GM18511 (cell line): ENCODE measurements at regions not wholly inside any gene's neighbourhood (a gene's known extent, or its start where the extent isn't known, plus 50 kb on each side); places are given as distances from the start of the nearest gene placed in this dataset.
"Not testable (repeated sequence)": the region's sequence is repeated elsewhere in the genome, so short reads cannot be mapped to it uniquely, and the experiment has no call there.

Experiments used
- ATAC-seq: cut with Tn5 transposase; IDR thresholded peaks from one replicate; pipeline ENCODE4 v1.9.1; 2021; ENCODE audit warnings: mild to moderate bottlenecking, moderate library complexity; ENCODE audit not compliant: unreplicated experiment

DNA sequence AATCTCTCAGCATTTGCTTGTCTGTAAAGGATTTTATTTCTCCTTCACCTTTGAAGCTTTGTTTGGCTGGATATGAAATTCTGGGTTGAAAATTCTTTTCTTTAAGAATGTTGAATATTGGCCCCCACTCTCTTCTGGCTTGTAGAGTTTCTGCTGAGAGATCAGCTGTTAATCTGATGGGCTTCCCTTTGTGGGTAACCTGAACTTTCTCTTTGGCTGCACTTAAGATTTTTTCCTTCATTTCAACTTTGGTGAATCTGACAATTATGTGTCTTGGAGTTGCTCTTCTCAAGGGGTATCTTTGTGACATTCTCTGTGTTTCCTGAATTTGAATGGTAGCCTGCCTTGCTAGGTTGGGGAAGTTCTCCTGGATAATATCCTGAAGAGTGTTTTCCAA, 189.4 kb downstream of the TTC6 start:
- not testable (repeated sequence) for ATAC-seq

DNA sequence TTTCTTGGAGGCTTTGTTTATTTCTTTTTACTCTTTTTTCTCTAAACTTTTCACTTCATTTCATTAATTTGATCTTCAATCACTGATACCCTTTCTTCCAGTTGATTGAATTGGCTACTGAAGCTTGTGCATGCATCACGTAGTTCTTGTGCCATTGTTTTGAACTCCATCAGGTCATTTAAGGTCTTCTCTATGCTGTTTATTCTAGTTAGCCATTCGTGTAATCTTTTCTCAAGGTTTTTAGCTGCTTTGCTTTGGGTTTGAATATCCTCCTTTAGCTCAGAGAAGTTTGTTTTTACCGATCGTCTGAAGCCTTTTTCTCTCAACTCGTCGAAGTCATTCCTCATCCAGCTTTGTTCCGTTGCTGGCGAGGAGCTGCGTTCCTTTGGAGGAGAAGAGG, 189.9 kb downstream of the TTC6 start:
- ATAC-seq = not testable (repeated sequence)

DNA sequence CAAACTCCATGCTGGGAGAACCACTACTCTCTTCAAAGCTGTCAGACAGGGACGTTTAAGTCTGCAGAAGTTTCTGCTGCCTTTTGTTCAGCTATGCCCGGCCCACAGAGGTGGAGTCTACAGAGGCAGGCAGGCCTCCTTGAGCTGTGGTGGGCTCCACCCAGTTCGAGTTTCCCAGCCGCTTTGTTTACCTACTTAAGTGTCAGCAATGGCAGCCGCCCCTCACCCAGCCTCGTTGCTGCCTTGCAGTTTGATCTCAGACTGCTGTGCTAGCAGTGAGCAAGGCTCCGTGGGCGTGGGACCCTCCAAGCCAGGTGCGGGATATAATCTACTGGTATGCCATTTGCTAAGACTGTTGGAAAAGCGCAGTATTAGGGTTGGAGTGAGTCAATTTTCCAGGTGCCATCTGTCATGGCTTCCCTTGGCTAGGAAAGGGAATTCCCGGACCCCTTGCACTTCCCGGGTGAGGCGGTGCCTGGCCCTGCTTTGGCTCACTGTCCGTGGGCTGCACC, 190.7 kb downstream of the TTC6 start:
- not testable (repeated sequence) for ATAC-seq

DNA sequence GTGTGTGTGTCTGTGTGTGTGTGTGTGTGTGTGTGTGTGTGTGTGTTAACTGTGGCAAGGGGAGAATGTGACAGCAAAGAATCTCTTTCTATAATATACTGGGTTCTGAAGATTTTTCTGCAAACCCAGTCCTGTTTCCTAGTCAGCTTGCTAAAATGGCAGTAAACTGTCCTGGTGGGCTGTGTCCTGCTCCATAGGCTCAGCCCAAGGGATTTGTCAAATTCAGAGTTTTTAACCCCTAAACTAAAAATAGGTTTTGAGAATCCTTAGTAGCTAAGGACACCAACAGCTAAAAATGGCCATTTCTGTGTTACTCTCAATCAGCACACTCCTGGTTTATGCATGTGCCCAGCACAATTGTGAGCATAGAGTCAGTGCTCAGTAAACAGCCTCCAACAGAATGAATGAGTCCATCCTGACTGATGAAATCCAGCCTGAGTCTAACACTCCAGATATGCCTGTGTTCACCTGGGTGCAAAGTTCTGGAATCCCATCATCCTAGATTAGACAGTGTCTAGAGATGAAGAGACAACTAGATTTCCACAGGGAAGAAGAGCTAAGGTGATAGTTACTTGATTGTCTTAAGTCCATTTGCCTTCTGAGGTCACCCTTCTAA, 192.6 kb downstream of the TTC6 start:
- ATAC-seq = no peak

DNA sequence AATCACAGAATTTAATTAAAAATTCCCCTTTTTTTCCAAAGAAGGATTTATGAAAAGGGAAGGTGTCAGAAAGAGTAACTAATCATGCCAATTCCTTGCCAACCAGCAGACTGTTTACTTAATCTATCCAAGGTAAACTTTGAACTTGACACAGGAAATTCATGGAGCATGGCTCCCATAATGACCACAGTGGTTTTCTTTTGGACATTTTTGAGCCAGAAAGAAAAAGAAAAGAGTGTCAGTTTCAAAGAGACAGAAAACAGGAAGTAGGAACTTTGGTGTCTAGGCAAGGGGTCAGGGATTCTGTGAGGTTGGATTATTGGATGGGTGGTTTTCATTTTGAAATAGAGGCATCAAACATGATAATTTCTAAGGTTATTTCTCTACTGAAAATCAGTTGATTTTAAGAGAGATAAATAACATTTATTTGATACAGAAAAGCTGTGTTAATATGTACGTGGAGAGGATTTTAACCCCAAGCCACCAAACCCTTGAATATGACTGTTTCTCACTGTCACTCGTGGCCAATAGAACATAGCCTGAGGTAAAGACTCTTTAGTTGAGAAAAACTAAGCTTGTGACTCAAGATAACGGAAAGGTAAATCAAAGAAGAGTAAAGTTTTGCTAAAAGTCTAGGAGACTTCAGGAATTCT, 196.1 kb downstream of the TTC6 start:
- no peak for ATAC-seq

DNA sequence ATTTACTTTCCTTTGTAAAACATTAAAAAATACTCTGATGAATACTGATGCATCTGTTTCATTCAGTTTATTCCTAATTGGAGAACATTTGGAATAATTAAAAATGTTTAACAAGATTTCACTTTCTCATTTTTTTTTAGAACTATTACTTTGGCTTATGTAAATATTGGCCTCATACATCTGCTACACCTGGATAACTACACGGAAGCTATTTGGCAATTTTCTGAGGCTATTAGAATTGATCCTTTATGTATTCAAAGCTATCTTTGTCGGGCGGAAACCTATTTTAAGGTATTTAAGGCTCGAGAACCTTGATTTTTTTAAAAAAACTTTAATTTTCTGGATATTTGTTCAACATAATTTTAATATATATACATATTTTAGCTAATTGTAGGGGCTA, 196.7 kb downstream of the TTC6 start:
- no peak for ATAC-seq

DNA sequence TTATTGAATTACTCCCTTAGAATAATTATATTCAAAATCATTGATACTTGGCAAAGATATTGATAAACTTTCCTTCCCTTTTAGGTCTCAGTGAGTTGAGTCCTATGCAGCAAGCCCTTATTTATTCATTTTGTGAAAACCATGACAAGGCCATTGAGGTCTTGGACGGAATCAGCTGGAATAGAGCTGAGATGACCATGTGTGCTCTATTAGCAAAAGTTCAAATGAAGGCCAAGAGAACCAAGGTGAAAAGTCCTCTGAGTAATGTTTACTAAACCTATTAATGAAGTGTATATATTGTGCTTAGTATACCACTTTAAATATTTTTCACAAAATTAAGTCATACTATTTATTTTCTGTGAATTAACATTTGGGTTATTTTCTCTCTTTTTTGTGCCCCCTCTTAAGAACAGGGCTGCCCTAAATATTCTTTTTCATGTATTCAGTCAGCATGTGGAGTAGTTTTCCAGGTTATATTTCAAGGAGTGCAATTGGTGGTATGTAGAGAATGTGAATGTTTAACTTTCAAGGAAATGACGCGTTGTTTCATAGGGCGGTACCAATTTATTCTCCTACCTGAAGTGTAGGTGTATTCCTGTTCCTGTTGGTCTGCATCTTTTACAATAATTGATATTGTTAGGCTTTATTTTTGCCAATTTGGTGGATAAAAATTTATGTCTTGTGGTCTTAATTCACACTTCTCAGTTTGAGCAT, 201.4 kb downstream of the TTC6 start:
- no peak for ATAC-seq

DNA sequence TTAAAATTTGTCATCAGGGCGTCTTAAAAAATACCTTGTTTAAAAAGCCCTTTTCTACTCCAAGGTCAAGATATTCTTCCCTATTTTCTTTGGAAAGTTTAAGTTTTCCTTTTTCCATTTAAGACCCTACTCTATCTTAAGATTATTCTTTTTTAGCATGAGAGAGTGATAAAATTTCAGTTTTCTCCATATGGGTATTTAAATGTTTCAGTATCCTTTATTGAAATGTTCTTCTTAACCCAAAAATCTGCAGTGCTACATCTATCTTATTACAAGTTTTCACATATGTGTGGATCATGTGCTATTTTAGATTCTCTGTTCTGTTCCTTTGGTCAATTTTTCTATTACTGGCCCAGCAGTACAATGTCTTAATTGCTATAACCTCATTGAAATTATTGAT, 202.2 kb downstream of the TTC6 start:
- ATAC-seq = no peak

DNA sequence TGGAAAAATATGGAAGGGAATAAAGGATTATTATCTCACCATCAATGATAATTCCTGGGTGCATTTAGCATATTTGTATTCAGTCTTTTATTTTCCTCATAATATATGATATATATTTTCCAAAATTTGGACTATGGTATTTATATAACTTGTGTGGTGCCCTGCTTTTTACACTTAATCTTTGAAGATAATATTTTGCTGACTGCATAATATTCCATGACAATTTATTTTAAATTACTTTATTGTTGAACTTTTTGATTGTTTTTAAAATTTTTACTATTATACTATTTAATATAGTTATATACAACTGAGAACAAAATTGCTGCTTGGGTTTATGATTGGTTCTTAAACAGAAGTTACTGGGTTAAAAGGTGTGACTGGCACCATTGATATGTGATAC, 212.3 kb downstream of the TTC6 start:
- no peak for ATAC-seq

DNA sequence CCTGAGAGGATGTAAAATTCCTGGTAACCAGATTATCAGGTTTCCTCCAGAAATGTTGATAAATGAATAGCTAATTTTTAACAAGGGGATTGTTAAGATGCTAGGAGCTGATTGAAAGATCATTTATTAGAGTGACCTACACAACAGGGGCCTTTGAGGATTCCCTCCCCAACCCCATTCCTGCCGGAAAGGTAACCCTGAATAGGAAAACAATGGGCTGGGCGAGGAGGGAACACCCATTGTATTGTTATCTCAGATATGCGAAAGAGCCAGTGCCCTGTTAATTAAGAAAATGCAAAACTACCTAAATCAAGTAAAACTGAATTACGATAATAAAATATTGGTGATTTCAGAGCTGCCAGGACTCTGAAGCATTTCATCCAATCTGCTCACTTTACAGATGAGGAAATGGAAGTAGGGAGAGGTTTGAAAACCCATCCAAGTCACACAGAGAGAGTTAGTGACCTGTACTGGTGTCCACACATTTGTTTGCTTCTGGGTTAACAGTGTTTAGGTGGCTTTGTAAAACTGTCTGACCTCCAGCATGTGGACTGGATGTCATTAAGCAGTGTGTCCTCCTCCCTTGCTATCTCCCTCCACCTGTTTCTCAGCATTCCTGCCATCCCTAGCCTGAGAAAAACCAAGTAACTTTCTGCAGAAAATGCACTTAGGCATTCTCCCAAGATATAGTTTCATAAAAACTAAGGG, 214.8 kb downstream of the TTC6 start:
- no peak for ATAC-seq

DNA sequence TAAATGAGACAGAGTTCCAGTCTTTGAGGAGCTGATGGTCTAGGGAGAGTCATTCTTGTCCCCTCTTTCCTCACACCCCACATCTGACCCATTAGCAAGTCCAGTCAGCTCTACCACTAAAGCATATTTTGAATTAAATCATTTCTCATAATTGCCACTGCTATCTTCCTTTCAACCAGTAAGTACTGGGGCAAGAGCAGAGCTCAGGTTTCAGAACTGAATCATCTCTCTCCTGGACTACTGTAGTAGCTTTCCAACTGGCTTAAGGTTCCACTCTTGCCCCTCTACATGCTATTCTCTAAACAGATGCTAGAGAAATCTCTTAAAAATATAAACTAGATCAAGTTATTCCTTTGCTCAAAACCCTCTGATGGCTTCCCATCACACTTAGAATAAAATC, 218.3 kb downstream of the TTC6 start:
- ATAC-seq = no peak

DNA sequence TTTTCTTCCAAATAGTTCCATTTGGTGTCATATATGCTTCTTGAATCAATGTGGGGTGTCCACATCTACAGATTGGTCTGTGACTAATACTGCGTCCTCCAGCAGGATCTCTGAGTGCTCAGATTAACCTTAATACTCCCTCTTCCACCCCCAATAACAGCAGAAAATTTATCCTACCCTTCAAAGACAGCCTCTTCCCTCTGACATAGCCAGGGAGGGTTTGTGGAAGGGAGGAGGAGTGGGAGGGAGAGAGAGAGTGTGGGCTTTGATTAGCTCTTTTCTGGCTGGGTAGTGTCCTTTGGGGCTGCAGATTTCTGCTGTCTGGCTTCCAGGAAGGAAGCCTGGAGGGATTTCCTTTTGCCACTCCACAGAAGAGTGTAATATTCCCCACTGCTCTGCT, 220.7 kb downstream of the TTC6 start:
- ATAC-seq = no peak

DNA sequence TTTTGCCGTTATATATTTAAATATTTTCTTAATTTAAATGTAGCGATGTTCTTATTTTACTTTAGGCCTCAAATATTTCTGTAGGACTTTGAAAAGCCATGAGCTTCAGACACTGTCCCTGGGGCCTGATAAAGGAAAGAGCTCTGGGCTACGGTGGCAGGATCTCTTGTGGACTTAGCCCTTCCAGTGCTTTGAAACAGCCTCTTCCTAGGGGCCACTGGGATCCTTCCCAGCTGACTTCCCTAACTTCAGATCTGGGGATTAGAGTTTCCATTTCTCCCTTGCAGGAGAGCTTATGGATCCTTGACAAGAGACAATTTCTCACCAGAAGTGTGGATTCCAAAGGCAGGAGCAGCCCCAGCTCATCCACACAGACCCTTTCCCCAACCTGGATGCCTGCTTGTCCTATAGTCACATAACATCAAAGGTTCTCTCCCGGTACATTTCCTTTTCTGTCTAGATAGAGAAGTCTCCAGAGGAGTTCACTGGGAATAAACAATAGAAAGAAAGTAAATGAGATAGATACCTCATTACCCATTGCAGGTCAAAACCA, 221.4 kb downstream of the TTC6 start:
- no peak for ATAC-seq

DNA sequence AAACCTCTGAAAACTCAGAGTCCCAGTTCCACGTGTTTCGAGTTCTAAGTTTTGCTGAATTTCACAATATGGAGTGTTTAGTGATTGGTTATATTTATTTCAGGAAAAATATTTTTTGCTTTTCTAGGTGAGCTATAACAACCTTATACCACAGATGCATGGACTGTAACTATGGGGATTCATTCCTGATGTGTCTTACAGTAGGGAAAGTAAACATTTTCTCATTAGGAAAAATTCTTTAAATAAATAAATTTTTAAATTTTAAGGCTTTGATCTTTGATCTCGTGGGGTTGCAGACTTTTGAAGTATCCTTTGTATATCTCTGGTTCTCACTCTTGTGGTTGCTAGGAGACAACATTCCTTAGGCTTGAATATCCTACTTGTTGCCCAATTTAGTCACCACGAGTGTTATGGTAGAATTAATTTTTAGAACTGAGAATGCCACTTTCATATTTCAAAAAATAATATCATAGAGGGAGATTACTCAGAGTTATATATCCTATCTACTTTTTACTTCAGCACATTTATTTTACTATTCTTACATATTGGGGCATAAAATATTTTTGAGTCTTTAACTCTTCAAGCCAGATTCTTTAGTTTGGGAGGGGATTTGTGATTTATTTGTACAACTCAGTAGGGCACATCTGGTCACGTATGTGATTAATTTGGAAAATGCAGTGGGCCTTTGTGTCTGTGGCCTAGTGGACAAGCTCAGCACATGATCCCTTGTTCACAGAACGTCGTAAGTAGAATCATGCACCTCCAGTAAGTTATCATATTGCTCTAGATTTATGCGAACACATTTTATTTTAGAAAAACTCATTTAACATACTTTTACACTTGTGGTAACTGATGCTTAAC, 224.0 kb downstream of the TTC6 start:
- ATAC-seq = no peak

DNA sequence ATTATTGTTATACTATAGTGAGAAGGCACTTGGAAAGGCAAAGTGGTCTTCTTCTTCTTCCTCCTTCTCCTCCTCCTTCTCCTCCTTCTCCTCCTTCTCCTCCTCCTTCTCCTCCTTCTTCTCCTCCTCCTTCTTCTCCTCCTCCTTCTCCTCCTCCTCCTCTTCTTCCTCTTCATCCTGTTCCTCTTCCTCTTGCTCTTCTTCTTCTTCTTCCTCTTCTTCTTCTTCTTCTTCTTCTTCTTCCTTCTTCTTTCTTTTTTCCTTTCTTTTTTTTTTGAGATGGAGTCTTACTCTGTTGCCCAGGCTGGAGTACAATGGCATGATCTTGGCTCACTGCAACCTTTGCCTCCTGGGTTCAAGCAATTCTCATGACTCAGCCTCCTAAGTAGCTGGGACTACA, 225.4 kb downstream of the TTC6 start:
- ATAC-seq = not testable (repeated sequence)

DNA sequence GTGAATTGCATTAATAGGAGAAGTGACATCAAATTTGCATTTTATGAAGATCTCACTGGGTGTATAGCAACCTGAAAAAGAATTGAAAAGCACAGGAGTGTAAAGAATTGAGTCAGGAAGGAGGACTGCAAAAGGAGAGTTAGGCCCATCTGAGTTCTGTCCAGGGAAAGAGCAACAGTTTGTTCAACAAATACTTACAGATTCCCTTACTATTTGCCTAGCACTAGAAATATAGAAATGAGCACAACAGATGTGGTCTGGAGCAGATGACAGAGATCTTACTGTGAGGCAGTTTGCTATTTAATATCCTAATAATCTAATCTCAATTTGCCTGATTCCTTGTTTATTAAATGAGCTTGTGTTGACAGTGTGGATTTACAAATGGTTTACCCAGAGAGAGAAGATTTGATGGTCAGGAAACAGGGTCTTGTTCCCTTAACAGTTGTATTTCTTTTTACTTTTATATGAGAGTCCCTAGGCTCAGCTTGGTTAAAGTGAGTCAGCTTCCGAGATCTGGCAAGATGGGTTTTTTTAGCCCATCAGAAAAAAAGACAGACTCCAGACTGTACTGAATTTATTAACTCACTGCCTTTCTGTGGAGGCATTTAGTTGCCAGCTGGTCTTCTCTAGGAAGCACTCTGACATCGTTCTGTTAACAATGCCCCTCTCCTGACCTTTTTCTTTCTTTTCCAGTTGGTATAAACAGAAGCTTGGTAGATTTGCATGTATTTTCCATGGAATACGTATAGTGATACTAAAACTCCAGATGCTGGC, 229.7 kb downstream of the TTC6 start:
- ATAC-seq = no peak

DNA sequence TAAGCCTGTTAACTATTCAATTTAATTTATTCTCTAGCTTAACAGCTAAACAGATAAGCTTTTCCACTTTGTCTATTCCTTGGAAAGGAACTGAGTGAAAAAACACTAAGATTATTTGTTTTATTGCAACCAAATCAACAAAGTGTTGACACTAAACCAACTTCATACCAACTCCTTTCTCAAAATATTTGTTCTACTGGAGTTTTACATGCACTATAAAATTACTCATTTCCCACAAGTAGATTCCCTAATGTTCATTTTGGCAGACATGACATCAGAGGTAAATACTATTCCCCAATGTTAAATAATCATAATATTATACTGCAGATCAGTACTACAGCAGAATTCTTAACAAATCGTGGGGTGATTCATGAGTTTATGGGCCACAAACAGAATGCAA, 231.4 kb downstream of the TTC6 start:
- ATAC-seq = no peak

DNA sequence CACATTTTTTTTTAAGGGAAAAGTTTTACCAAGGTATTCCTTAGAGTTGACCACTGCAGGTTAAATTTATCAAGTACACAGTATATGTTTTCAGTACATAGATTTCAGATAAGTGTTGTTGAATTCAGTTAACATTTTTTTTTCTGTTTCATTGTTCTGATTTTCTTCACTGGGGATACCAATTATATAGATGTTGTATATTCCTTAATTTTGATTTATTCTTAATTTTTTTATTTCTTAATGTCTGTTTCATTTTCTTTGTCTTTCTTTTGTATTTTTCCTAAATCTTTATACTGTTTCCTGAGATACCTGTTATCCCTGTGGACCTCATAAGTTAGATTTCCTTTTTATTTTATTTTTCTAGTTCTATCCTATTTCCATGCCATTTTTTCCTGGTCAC, 234.8 kb downstream of the TTC6 start:
- ATAC-seq = no peak

DNA sequence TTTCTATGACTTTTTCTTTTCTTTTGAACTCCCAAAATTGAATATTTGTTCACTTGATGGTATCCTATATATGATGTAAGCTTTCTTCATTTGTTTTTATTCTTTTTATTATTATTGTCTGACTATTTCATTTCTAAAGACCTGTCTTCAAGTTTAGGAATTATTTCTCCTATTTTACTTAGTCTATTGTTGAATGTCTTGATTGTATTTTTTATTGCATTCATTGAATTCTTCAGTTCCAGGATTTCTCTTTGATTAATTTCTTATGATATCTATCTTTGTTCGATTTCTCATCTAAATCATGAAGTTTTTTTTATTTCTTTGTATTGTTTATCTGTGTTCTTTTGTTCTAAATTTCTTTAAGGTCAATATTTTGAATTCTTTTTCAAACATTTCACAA, 238.8 kb downstream of the TTC6 start:
- no peak for ATAC-seq

DNA sequence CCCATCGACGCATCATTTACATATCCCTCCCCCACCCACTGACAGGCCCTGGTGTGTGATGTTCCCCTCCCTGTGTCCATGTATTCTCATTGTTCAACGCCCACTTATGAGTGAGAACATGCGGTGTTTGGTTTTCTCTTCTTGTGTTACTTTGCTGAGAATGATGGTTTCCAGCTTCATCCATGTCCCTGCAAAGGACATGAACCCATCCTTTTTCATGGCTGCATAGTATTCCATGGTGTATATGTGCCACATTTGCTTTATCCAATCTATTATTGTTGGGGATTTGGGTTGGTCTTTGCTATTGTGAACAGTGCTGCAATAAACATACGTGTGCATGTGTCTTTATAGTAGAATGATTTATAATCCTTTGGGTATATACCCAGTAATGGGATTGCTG, 243.3 kb downstream of the TTC6 start:
- not testable (repeated sequence) for ATAC-seq
